NAMALWA (cell line): ENCODE measurements at regions not wholly inside any gene's neighbourhood (a gene's known extent, or its start where the extent isn't known, plus 50 kb on each side); places are given as distances from the start of the nearest gene placed in this dataset.

Experiments
- DNase-seq: peaks from one replicate; pipeline ENCODE4 v3.0.0-alpha.2; 2015; ENCODE audit warnings: low spot score

DNA sequence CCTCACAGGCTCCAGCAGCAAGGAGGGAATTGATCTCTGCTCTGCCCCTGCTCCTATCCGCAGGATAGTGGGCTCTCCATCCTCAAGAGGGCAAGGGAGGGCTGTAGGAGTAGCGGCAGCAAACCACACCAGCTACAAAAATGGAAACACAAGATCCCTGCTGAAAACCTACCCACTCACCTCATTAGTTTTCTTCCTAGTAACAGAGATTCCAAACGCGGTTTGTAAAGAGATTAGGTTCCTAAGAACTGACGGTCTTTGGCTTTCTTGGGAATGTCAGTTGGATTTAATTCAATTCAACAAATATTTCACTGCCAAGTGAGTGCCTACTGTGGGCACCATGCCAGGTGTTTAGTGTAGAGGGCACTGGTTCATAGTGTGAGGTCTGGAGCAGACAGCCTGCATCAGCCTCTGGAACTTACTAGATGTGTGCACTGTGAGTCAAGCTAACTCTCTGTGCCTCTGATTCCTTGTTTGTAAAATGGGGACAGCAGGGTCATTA, 84.7 kb downstream of the MRPL46 start:
- no peak for DNase-seq

DNA sequence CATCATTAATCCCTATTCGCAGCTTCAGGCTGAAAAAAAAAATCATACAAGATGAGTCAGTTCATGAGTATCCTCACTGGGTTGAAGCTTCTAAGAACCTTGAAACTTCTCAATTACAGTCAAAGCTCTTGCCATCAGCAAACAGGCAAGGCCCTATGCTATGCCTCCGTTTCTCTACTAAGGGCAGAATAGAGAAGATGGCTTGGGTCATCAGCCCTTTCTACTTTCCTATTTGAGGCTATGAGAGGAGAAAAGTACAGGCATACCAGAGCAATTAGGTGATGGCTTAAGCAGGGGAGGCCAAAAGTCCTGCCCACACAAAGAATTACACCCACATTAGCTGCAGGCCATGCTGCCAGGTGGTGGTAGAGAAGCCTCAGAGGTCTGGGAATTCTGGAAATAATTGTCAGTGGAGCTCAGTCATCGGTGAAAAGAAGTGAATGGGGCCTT, 89.0 kb downstream of the MRPL46 start:
- DNase-seq = no peak

DNA sequence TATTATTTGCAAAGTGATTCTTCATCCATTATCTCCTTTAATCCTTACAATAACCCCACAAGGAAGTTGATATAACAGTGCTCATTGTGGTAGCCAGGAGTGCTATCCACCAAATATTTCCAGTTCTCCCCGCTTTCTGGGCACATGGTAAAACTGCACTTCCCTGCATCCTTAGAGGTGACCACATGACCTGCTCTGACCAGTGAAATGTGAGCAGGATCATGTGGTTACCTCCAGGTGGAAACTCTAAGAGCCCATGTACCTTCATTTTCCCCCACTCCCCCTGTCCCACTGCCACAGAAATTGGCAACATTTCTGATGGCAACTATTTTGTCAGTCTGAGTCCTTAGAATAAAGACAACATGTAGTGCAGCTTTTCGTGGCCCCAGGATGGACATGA, 89.7 kb downstream of the MRPL46 start:
- no peak for DNase-seq

DNA sequence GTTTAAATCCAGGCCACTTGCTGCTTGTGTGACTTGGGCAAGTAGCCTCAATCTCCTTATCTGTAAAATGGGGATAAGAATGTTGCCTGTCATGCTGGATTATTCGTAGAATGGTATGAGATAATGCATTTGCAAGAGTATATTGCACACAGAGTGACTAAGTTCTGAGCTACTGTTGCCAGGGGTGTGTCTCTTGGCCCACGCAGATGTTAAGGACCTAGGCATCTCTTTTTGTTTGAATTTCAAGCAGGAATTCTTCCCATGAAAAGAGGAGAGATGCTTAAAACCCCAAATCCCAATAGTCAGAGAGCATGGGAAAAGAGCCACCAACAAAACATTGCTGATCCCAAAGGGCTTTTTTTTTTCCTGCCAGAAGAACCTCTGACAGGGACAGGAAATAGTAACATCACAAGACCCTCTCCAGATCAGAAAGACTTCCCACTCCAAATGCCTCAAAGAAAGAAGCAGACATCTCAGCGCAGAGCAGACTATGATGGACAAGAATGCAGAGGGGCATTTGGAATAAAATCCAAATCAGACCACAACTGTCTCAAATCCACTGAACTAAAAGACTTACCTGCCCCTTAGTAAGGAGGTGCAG, 90.5 kb downstream of the MRPL46 start:
- no peak for DNase-seq

DNA sequence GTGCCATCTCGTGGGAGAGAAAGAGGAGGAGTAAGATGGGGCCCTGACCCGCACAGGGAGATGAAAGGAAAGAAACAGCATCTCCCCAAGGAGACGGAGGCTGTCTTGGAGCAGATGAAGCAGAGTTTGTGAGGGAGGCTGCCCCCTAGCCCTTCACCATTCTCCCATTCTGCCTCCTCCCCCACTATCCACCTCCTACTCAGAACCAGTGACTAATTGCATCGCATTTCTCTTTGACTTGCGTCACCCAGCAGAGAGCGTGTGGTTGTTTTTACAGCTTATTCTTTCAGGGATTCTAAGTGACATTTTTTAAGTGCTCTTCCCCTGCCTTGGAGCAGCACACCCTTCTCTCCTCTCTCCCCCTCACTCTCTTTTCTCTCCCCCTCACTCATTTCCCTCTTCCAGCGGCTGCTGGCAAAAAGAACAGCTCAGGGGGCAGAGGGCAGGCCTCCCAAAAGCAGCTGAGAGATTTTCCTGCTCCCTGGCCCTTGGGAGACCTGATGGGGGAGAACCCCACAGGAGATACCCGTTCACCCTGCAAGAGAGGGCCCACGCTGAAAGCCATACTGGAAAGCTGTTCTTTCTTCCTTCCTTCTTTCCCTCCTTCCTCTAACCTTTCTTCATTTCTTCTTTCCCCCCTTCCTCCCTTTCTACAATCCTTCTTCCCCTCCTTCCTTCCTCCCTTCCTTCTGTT, 91.8 kb downstream of the MRPL46 start:
- no peak for DNase-seq

DNA sequence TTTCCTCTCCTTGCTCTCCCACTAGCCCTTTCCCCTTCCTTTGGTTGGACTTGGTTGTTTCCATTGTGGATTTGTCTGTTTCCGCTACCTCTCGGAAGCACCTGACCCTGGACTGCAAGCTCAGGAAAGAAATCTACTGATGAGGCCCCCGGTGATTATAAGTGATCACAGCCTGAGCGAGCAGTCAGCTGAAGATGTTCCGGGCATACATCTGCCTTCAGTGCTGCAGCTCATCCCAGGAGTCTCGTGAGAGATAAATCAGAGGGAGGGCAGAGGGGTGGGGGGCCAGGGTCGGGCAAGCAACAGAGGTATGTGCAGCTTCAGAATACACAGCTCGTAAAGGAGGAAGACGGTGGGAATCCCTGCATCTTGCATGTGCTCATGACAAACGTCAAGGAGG, 102.1 kb downstream of the MRPL46 start:
- DNase-seq = no peak

DNA sequence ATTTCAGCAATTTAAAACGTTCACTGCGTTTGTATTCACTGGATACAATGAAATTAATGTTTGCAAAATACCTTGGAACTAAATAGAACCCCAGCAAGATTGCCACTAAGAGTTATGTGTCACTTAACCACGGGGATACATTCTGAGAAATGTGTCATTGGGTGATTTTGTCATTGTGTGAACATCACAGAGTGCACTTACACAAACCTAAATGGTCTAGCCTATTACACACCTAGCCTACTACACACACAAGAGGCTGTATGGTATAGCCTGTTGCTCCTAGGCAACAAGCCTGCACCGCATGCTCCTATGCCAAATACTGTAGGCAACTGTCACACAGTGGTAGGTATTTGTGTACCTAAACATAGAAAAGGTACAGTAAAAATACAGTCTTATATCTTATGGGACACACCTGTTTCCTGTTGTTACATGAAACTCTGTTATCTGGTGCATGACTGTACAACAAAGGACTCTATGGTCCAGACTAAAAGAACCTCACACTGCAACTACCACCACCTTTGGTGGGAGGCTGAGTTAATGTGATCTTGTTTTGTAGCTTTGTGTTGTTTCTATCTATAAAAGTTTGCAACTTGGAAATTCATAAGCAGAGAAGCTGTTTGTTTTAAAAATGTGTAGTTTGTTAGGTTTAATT, 92.2 kb upstream of the NTRK3 start:
- DNase-seq = peak; percentile 10

DNA sequence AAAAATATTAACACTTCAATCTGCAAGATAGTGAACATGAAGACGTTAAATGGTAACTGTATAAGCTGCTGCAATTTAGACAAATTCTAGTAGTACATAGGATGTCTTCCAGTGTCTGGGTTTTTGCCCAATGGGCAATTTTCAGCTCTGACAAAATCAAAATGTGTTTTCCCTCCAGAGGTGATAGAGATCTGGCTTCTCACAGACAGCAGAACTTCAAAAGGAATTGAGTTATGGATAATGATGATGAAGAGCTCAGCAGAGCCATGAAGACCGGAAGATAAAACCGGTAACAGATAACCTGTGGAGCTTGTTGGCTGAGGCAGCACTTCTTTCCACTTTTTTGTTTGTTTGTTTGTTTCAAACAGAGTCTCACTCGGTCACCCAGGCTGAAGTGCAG, 89.4 kb upstream of the NTRK3 start:
- DNase-seq = no peak

DNA sequence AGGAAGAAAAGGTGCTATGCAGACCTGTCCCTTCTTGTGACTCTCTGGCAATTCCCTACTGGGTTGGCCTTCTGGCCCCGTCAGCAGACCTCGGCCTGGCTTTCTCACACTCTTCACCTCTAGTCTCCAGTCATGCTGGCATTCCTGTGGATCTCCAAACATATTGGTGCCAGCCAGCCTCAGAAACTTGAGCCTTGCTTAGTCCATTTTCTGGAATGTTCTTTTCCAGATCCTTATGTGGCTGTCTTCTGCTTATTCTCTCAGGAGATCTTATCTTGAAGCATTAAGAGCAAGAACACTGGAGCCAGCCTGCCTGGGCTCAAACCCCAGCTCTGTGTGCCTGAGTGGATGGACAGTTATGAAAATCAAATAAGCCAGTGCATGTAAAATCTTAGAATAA, 88.2 kb upstream of the NTRK3 start:
- no peak for DNase-seq

DNA sequence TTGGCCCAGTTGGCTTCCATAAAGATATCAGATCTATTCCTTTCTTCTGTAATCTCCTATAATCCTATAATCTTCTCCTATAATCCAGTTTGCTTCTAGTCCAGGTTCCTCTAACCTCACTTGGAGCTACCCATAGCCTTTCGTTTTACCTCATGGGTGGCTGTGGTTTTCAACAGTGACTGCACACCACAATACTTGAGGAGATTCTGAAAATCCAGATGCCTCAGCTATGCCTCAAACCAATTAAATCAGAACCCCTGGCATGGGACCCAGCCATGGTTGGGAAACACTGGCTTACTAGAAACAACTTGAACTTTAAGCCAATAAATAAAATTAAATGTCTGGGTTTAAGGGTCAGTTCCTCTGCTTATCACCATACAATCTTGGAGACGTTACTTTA, 86.1 kb upstream of the NTRK3 start:
- DNase-seq = no peak

DNA sequence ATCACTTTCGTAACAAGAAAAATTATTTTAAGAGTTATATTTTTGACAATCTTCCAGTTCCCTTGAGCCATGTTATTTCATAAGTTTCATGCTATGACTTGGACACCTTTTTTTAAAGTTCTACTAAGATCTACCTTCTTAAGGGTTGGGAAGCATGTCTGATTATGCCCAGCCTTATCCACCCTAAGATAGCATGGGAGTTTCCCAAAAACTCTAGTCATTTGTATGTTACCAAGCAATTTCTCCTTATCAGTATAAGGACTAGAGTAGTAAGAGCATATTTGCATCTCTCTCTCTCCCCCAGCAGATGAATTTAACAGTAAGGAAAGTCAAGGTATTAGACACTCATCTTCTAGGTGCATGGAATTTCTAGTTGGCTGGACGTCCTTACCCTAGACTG, 85.1 kb upstream of the NTRK3 start:
- DNase-seq = no peak

DNA sequence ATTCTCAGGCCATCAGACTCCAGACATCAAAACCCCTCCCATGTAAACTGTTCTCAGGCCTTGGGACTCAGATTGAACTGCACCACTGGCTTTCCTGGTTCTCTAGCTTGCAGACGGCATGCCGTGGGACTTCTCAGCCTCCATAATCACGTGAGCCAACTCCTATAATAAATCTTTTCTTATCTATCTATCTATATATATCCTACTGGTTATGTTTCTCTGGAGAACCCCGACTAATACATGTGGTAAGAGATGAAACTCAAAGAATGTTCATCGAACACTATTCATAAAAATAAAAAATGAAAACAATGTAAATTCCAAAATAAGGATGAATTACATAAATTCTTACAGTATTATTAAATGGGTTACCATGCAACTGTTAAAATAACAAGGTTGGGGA, 84.5 kb upstream of the NTRK3 start:
- no peak for DNase-seq

DNA sequence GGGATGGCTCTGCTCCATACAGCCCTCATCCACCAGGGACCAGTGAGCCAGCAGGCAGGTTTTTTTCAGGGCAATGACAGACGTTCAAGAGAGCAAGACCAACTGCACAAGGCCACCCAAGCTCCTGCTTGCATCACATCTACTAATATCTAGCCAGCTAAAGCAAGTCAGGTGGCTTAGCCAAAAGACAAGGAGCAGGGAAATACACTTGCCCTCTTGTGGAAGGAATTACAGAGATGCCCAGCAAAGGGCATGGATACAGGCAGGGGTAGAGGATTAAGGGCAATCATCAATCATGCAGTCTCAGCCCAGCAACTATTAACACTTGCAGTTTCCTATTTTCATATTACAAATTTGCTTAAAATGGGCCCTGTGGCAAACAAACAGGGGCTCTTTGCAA, 81.5 kb upstream of the NTRK3 start:
- DNase-seq = no peak

DNA sequence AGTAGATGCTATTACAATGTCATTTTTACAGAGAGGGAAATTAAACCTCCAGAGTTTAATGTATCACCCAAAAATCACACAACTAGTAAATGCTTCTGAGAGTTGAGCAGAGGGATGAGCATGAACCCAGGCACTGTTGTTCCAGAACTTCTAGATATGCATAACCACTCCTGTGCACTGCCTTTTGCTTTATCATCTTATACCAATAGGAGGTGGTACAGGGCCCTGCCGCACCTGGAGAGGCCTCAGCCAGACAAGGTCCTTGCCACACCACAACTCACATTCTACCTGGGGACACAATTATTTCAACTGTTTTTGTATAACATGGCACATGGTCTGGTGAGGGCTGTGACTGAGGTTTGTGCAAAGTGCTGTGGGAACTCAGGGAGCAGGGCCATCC, 78.5 kb upstream of the NTRK3 start:
- no peak for DNase-seq

DNA sequence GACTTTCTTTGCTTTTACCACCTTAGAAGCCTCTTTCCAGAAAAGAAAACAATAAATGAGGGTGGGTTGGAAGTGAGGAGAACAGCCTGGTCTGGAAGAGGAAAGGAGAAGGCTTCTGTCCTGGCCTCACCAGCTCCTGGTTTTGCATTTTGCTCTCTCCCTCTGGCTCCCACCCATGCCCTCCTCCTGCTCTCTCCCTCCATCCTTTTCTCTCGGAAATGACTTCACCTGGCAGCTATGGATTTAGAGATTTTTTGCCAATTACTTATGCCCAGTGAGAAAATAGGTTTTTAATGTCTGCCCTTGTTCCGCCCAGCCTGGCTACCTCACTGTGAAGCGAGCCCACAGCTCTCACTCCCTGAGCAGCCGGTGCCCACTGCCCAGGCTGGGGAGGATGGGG, 77.9 kb upstream of the NTRK3 start:
- no peak for DNase-seq

DNA sequence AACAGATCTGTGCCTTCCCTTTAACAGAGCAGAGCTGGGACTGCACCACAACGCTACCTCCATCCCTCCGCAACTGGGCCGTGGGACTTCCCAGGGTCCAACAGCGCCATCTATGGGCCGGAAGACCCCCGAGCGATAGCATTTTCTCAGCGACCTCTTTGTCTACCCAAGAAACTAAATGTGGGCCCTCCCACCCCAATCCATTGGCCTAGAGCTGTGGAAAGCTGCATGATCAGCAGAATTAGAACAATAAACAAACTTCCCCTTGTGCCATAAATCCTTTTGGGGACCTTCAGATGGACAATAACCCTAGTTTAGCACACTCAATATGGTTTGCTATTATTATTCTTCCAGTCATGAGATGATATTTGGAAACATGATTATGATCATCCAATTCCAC, 74.8 kb upstream of the NTRK3 start:
- DNase-seq = peak; percentile 78

DNA sequence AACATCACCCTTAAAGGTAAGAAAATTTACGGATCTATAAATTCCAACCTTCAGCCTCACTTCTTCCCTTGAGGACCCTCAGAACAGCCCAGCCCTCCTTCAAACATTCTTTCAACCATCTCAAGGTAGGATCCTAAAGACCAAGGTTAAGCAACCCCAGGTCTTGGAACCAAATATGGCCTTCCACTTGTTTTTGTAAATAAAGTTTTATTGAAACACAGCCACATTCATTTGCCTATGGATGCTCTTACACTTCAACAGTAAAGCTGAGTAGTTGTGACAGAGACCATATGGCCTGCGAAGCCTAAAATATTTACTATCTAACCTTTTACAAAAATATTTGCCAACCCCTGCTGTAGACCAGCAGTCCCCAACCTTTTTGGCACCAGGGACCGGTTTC, 70.4 kb upstream of the NTRK3 start:
- no peak for DNase-seq

DNA sequence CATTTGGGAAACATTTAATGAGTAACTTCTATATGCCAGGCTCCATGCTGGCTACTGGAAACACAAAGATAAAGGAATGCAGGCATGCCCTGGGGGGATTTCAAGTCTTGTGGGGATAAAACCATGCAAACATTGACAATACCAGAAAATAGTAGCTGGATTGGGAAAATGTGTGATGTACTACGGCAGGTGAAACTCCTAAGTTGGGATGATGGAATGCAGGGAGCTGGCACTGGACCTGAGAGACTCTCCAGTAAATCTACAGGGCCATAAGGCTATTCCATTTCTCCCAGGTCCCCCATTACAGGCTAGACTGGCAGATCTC, 68.2 kb upstream of the NTRK3 start:
- no peak for DNase-seq

DNA sequence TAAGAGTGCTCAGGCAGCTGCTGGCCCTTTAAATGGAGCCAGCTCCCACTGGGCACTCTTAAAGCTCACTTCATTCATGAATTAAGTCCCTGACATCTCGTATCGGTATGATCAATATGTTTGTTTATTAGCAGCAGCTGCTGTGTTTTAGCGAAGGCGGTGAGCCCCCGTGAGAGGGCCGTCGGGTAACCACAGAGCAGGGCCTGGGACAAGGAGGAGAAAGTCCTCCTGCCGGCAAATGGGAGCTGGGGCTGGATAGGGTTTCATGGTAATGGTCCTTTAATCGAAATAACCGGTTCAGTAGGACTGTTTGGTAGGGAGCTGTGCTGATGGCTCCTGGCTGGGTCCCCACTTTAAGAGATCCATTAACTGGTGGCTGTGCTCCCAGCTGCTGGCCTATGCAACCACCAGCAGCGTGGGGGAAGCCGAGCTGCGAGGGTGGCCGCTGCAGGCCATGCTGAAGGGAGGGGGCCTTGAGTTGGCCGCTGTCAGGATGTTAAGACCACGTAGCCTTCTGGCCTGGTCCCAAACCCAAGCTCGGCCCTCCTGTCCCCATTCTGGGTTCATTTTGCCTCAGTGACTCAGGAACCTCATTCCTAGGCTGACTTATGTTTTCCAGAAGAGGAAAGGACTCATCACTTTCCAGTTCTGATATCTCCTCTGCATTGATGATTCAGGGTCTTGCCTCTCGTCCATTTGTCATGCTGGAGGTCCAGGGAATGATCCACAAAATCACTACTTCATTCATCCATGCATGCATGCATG, 67.6 kb upstream of the NTRK3 start:
- no peak for DNase-seq

DNA sequence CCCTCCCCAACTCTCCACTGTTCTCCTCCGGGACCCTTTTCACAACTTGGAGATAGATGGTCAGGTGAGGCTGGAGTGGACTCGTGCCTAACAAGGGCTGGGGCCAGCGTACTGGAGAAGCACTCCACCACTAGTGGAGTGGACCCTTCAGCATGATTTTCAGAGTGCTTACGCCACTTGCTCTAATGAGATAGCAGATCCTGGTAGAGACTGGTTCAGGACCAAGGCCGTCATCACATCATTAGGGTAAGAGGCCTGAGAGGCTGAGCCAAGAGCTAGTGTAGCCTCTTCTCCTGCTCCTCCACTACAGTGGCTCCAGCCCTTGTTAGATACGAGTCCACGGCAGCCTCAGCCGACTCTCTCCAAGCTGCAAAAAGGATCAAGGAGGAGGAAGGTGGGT, 66.9 kb upstream of the NTRK3 start:
- no peak for DNase-seq

DNA sequence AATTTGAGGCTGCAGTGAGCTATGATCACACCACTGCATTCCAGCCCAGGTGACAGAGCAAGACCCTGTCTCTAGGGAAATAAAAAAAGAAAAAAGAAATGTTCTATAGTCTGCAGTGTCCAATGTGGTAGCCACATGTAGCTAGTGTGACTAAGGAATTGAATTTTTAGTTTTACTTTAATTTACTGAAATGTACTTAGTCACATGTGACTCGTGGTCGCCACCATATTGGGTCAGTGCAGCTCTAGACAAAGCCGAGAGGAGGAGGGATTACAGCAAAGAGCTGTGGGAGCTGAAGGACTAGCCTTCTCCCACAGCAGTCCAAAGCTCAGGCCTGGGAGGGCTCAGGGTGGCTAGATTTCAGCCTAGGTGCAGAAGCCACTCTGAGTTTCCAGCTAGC, 65.9 kb upstream of the NTRK3 start:
- DNase-seq = no peak

DNA sequence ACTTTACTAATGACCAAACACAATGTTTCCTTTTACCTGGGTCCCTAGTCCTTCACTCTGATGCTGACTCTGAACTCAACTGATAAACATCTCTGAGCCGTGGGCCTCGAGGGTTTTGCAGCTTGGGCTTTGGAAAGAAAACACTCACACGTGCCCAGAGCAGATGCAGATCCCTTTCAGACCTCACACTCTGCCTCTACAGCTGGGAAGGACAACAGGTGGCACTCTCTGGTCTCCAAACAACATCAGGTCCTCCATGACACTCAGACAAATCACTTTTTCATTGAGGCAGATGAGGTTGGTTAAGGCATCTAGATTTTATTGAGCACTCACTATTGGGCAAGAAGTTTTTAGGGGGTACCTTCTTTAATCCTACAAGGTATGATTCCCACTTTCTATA, 64.7 kb upstream of the NTRK3 start:
- no peak for DNase-seq

DNA sequence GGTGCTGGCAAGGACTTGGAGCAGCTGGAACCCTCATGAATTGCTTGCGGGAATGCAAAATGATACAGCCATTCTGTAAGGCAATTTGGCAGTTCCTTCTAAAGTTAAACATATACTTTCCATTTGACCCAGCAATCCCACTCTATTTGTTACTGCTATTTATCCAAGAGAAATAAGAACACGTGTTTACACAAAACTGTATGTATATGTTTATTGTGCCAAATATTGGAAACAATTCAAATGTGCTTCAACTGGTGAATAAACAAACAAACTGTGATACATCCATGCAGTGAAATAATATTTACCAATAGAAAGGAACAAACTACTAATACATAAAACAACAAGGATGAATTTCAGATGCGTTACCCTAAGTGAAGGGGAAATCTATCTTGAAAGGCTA, 60.0 kb upstream of the NTRK3 start:
- DNase-seq = no peak
